ENCODE measurements at regions not wholly inside any gene's neighbourhood (a gene's known extent, or its start where the extent isn't known, plus 50 kb on each side); places are given as distances from the start of the nearest gene placed in this dataset.

GRCh38 chr5:98694902-98695301 is 78.6 kb upstream of the RGMB start:
- Histone ChIP-seq H3K9me3 (ENCODE audit: insufficient read depth in 2 of 2, low read depth in 1 of 2, low read length in 1 of 2) (0 out of 4 replicates have a peak, but pooled peaks cover 0 to 3% of the 10 kb centered on the region in 2 experiments), H2BK120ac (replicated peaks; ENCODE audit: low read depth, low read length) (no peak overlapping the region), H3K4me3 (ENCODE audit: extremely low read depth in 1 of 4, insufficient read depth in 2 of 4, low read depth in 3 of 4, low read length in 4 of 4) (no peak overlapping the region), H3K27ac (ENCODE audit: low read depth, low read length) (no peak overlapping the region), H4K20me1 (replicated peaks in 1 of 2; ENCODE audit: control insufficient read depth in 1 of 2, insufficient read depth in 2 of 2, low read length in 2 of 2) (no peaks in the 10 kb centered on the region), H3K79me2 (ENCODE audit: control insufficient read depth in 1 of 2, insufficient read depth in 2 of 2, low read length in 2 of 2) (no peaks in the 10 kb centered on the region), H2AK5ac (ENCODE audit: low read depth, low read length) (no peak overlapping the region), H2BK20ac (ENCODE audit: low read length) (no peak overlapping the region), H3K4me1 (replicated peaks in 1 of 4; ENCODE audit: control insufficient read depth in 3 of 4, insufficient read depth in 4 of 4, low read length in 3 of 4) (no peaks in the 10 kb centered on the region), H3K23ac (ENCODE audit: insufficient read length) (no peak overlapping the region), H3K4me2 (ENCODE audit: insufficient read depth in 1 of 2, low read depth in 2 of 2, low read length in 2 of 2) (no peak overlapping the region), H3K4ac (replicated peaks; ENCODE audit: insufficient read length, low read depth, low read length) (no peak overlapping the region), H3K14ac (ENCODE audit: insufficient read length) (no peak overlapping the region), H4K91ac (replicated peaks; ENCODE audit: insufficient read length, low read length) (no peak overlapping the region), H4K8ac (ENCODE audit: extremely low read depth, insufficient read depth, low read length) (no peak overlapping the region), H2AFZ (ENCODE audit: low read length) (no peak overlapping the region), H4K5ac (ENCODE audit: insufficient read length, low read depth, low read length) (no peak overlapping the region), H3K56ac (replicated peaks; ENCODE audit: insufficient read length, low read depth, low read length) (no peak overlapping the region), H3K79me1 (ENCODE audit: low read depth, low read length) (no peaks in the 10 kb centered on the region), H2BK15ac (ENCODE audit: low read length) (no peak overlapping the region), H3K27me3 (replicated peaks in 1 of 4; ENCODE audit: control insufficient read depth in 3 of 4, extremely low read depth in 1 of 4, insufficient read depth in 3 of 4, low read length in 3 of 4) (no peaks in the 10 kb centered on the region), H2BK12ac (ENCODE audit: low read depth, low read length) (no peak overlapping the region), H3K9ac (replicated peaks in 1 of 4; ENCODE audit: extremely low read depth in 1 of 4, low read depth in 3 of 4, low read length in 3 of 4) (no peak overlapping the region), H2BK5ac (ENCODE audit: low read depth, low read length) (no peak overlapping the region), H3K18ac (ENCODE audit: extremely low read depth, low read length) (no peak overlapping the region), H3K36me3 (ENCODE audit: control insufficient read depth in 2 of 4, insufficient read depth in 4 of 4, low read length in 3 of 4) (no peaks in the 10 kb centered on the region), H3K23me2 (ENCODE audit: low read depth, low read length) (no peaks in the 10 kb centered on the region)
- FAIRE-seq (no peak), DNase-seq (ENCODE audit: low read depth in 1 of 2, low spot score in 2 of 2) (no peak)
- CTCF ChIA-PET (ENCODE audit: partially characterized antibody) = interaction anchor here (1.1 kb wide), 1 partner anchor 102 kb away, joined by 3 read pairs; no protein-coding TSS in a partner anchor
- POLR2A ChIA-PET (ENCODE audit: partially characterized antibody) = no interaction called here
- 91% methylated on average over 1 of the region's 1 CpG; no CpG with 5 or more reads in 1 of the 2 experiments for WGBS, 2 experiments (ENCODE audit: extremely low coverage in 1 of 2, insufficient coverage in 1 of 2, insufficient read length in 1 of 2, insufficient replicate concordance in 2 of 2, low coverage in 1 of 2, low lambda C conversion rate in 2 of 2, missing lambda C conversion rate in 1 of 2)
- no peak for TF ChIP-seq CHD7 (IDR thresholded peaks at IDR 0.05; ENCODE audit: insufficient replicate concordance, low read length)

Data from H1 (cell line).